GM10266 (cell line): ENCODE measurements at regions not wholly inside any gene's neighbourhood (a gene's known extent, or its start where the extent isn't known, plus 50 kb on each side); places are given as distances from the start of the nearest gene placed in this dataset.
"Not testable (repeated sequence)": the region's sequence is repeated elsewhere in the genome, so short reads cannot be mapped to it uniquely, and the experiment has no call there.

Experiments
- DNase-seq: peaks from one replicate; pipeline ENCODE4 v3.0.0; 2012; ENCODE audit errors: extremely low spot score
- TF ChIP-seq, protein P1 (sequence below): IDR thresholded peaks from 2 replicates; pipeline ENCODE4 v1.5.1; 2012; ENCODE audit warnings: mild to moderate bottlenecking, low read depth; ENCODE audit not compliant: control insufficient read depth, insufficient read depth; ENCODE audit errors: missing control alignments

DNA sequence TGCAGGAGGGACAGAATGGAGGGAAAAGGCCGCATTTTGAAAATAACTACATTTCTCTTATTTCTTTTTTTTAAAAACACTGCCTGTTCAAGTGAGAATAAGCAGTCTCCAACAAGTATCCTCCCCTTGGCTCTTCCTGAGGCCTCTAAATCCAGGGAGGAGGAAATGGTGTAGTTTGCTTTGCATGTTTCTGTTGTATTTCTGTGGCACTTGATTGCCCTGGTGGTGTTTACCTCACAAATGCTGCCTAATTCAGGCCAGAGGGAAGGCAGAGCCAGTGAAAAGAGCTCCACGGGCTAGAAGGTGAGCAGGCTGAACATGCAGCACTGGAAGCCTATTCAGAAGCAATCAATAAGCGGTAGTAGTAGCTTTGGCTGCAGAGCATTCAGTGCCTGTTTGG is 149.3 kb upstream of the ATP11B start:
- no peak for DNase-seq
- TF ChIP-seq, protein P1, sequence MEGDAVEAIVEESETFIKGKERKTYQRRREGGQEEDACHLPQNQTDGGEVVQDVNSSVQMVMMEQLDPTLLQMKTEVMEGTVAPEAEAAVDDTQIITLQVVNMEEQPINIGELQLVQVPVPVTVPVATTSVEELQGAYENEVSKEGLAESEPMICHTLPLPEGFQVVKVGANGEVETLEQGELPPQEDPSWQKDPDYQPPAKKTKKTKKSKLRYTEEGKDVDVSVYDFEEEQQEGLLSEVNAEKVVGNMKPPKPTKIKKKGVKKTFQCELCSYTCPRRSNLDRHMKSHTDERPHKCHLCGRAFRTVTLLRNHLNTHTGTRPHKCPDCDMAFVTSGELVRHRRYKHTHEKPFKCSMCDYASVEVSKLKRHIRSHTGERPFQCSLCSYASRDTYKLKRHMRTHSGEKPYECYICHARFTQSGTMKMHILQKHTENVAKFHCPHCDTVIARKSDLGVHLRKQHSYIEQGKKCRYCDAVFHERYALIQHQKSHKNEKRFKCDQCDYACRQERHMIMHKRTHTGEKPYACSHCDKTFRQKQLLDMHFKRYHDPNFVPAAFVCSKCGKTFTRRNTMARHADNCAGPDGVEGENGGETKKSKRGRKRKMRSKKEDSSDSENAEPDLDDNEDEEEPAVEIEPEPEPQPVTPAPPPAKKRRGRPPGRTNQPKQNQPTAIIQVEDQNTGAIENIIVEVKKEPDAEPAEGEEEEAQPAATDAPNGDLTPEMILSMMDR = no peak

DNA sequence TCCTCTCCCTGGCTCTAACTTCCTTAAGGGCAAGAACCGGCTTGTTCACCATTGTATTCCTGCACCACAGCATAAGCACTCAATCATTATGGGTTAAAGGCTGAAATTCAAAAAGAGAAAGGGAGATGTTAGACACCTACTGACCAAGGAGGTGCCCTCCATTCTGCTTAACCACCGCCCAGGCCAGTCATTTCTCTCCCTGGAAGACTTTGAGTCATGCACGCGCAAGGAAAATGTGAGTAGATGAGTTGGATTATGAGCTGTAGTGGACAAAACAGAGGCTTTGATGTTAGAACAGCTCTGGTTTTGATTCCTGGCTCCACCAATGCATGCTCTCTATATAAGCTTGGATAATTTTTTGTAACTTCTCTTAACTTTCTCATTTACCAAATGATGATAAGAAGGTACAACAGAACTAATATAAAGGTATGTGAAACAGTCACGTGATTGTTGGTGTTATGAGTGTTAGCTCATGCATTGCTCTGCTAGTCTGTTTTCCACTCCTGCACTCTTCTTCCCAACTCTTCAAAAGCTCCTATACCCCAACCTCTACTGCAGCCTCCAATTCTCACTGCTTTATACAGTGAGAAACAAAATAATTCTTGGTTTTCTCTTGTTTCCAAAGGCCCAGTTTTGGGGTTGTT is 148.4 kb upstream of the ATP11B start:
- TF ChIP-seq, protein P1 = no peak
- no peak for DNase-seq

DNA sequence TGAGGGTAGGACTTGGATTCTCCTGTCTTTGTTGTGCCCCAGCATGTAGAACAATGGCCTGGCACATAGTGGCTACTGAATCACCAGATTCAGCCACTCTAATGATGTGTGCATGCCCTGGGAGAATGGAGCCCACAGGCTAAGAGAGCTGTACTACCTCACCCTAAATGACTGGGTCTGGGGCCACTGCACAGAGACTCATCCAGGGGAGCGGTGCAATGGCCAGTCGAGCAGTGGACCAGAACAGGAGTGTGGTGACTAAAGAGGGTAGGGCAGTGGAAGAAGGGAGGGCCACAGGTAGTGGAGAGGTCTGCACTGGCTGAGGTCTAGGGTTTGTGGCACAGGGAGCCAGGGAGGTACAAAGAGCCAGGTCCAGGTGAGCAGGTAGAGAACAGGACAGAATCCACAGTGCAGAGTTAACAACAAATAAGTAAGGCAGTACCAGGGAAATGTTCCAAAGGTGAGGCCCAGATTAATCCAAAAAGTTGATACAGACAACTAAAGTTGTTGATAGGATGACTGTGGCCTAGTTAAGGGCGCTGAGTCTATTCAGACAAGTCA is 142.7 kb upstream of the ATP11B start:
- TF ChIP-seq, protein P1 = no peak
- DNase-seq = no peak

DNA sequence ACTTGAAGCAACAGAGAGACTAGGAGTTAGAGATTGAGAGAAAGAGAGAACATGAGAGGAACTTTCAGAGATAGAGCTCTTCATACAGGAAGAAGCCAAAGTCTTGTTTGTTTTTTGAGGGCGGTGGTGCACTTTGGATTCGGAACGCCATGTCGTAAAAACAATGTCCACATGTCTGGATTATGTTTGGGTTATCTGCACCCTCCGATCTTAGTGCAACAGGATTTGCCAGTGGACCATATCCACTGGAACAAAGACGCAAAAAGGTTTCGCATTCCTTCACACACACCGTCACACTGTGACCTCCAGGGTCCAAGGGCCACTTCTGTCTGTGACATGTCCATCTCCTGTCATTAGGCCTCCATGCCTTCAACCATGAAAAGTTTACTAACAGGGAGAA is 141.8 kb upstream of the ATP11B start:
- no peak for DNase-seq
- TF ChIP-seq, protein P1 = no peak

DNA sequence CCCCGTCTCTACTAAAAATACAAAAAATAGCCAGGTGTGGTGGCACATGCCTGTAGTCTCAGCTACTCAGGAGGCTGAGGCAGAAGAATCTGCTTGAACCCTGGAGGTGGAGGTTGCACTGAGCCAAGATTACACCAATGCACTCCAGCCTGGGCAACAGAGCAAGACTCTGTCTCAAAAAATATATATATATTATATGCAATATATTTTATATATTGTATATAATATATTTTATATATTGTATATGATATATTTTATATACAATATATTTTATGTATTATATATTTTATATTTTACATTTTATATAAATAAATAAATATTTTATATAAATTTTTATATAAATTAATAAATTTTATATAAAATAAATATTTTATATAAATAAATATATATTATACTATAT is 140.2 kb upstream of the ATP11B start:
- not testable (repeated sequence) for DNase-seq

DNA sequence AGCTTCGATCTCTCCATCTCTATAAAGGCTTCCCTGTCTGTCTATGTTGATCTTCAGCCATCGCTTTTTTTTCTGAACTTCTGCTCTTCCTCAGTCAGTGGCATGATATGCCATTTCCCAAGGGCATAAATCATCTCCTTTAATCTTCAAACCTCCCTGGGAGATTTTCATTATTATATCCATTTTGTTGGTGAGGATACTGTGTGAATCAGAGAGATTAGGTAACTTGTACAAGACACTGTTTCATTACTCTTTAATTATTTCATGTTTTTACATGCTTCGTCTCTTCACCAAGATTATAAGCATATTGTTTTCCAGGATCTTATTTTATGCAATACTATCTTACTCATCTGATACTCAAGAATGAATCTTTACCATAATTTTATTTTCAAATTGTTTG is 124.8 kb upstream of the ATP11B start:
- DNase-seq = no peak
- TF ChIP-seq, protein P1 = no peak

DNA sequence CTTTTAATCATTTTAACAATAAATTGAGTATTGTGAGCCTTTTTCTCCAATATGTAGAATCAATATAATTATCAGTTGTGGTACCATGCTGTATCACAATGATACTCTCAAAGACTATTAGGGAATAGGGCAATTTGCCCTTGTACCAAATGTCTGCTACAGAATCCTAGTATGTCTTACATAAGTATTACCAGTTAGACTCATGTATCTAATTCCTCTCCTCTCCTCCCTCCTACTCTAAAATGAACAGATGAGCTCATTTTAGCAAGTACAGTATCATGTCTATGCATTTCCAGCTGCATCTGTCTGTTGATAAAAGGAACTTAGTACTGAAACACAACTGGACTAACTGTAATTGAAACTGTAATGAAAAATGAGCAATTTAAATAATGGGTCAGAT is 124.3 kb upstream of the ATP11B start:
- no peak for DNase-seq
- TF ChIP-seq, protein P1 = no peak

DNA sequence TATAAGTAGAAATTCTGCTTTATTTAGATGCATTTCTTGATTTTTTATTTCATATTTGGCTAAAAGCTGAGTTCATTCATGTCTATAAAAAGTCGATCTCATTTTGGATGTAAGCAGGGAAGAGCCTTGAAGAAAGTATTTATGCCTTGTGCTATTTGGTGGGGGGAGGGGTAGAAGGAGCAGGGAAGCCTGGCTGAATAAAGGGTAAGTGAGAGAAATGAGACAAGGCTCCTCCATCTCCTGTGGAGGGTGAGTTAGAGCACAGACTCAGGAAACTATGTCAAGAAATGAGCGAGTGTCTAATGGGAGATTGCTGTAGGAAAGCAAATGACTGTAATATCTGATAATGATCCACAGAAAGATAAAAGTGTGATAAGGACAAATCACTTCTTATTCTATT is 121.8 kb upstream of the ATP11B start:
- TF ChIP-seq, protein P1 = no peak
- DNase-seq = no peak
